Vagina (tissue), 2 donors: ENCODE measurements at regions not wholly inside any gene's neighbourhood (a gene's known extent, or its start where the extent isn't known, plus 50 kb on each side); places are given as distances from the start of the nearest gene placed in this dataset.
"Not testable (repeated sequence)": the region's sequence is repeated elsewhere in the genome, so short reads cannot be mapped to it uniquely, and the experiment has no call there.

Experiments used
- DNase-seq, 2 donors: peaks; one replicate each; pipeline ENCODE4 v3.0.0-alpha.2; 2017; ENCODE audit errors: extremely low spot score in 2 of 2
- H3K27ac ChIP-seq: fragments of 200-600 bp; sonication (generic); one replicate; pipeline ENCODE4 v1.5.1; 2019
- H3K27me3 ChIP-seq: fragments of 200-600 bp; sonication (generic); one replicate; pipeline ENCODE4 v1.5.1; 2019
- H3K36me3 ChIP-seq, 2 donors: fragments of 200-600 bp; sonication (generic); one replicate each; pipeline ENCODE4 v1.5.1; 2017 to 2019
- H3K4me1 ChIP-seq: fragments of 200-600 bp; sonication (generic); one replicate; pipeline ENCODE4 v1.5.1; 2019
- H3K4me3 ChIP-seq, 2 donors: fragments of 200-600 bp; sonication (generic); 1 replicate in 1 of 2; 2 replicates in 1 of 2; pipeline ENCODE4 v1.5.1; 2016 to 2019
- H3K9me3 ChIP-seq: fragments of 200-600 bp; sonication (generic); one replicate; pipeline ENCODE4 v1.5.1; 2019
- POLR2A ChIP-seq, 2 donors: fragments of 450-650 bp; IDR thresholded peaks; one replicate each; pipeline ENCODE4 v1.6.1; 2017; ENCODE audit warnings: antibody characterized with exemption in 2 of 2, mild to moderate bottlenecking in 2 of 2, moderate library complexity in 2 of 2
- POLR2AphosphoS5 ChIP-seq, 2 donors: sonication (generic); formaldehyde crosslinking; IDR thresholded peaks; one replicate each; pipeline ENCODE4 v1.9.0; 2017; ENCODE audit warnings: antibody characterized with exemption in 2 of 2, mild to moderate bottlenecking in 2 of 2, low read depth in 1 of 2; ENCODE audit not compliant: insufficient read depth in 1 of 2
- intact Hi-C: fragments of 100-400 bp; cut with DNase I; formaldehyde crosslinking; loops from one replicate; pipeline ENCODE4 v1.15.1; 2023
- TF ChIP-seq, protein P1 (sequence below), 3 experiments: fragments of 450-650 bp in 2 of 3; fragments of 200-600 bp in 1 of 3; sonication (generic) in 1 of 3; IDR thresholded peaks; one replicate each; pipeline ENCODE4 v1.5.1; 2017 to 2019; ENCODE audit warnings: antibody characterized with exemption in 3 of 3, mild to moderate bottlenecking in 2 of 3, moderate library complexity in 2 of 3

DNA sequence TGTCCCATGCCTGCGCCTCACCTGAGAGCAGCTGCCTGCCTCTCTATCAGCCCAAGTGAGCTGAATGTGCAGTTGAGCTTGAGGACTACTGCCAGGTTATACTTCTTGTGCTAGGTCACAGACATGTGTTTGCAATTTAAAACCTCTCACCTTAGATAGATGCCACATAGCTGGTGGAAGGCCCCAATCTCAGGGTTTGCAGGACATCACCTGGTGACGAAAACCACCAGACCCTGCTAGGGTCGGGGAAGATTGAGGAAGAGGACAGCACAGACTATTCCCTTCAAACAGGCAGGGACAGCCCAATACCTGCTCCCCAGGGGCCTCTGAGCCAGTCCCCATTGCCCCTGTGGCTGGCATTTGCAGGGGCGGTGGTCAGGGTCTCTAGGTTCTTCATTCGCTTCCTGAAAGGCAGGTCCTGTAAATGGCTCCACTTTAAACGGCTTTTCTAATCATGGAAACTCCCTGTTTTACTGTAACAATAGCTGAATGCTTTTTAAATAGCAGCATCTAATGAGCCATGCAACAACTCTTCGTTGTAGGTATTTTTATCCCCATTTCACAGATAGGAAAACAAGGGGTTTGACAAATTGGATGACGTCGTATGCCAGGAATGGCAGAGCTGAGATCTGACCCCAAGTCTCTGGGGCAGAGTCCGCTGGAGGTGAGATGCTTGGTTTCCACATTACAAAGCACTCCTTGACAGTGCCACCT, 80.1 kb downstream of the EMX2 start:
- intact Hi-C loops = no loop called here
- no peak for DNase-seq
- no peaks in the 10 kb centered on the region for H3K4me1 ChIP-seq
- no peaks in the 10 kb centered on the region for H3K27me3 ChIP-seq
- no peaks in the 10 kb centered on the region for H3K9me3 ChIP-seq
- H3K27ac ChIP-seq = no peak overlapping the region
- no peak overlapping the region for H3K4me3 ChIP-seq
- TF ChIP-seq POLR2AphosphoS5 (IDR thresholded peaks at IDR 0.05; ENCODE audit: insufficient read depth in 1 of 2, low read depth in 1 of 2) = no peak
- TF ChIP-seq, protein P1, sequence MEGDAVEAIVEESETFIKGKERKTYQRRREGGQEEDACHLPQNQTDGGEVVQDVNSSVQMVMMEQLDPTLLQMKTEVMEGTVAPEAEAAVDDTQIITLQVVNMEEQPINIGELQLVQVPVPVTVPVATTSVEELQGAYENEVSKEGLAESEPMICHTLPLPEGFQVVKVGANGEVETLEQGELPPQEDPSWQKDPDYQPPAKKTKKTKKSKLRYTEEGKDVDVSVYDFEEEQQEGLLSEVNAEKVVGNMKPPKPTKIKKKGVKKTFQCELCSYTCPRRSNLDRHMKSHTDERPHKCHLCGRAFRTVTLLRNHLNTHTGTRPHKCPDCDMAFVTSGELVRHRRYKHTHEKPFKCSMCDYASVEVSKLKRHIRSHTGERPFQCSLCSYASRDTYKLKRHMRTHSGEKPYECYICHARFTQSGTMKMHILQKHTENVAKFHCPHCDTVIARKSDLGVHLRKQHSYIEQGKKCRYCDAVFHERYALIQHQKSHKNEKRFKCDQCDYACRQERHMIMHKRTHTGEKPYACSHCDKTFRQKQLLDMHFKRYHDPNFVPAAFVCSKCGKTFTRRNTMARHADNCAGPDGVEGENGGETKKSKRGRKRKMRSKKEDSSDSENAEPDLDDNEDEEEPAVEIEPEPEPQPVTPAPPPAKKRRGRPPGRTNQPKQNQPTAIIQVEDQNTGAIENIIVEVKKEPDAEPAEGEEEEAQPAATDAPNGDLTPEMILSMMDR (IDR thresholded peaks at IDR 0.05) = no peak
- TF ChIP-seq POLR2A (IDR thresholded peaks at IDR 0.05) = no peak
- no peaks in the 10 kb centered on the region for H3K36me3 ChIP-seq

DNA sequence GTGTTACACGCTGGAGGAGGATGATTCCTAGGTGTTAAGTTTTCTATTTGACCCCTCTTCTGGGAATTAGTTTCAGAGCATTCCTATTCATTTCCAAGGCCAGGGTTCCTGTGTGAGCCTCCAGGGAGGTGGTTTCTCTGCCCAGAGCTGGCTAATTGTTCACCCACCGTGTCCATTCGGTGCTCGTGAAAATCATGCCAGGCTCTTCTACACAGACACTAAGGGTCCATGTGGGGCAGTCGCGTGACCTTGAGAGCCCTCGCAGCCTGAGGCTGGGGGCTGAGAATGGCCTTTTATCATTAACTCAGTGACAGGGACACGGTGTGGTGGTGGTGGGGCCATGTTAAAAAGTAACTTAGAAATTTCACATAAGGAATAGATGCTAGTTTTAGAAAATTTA, 83.7 kb downstream of the EMX2 start:
- intact Hi-C loops = no loop called here
- TF ChIP-seq POLR2AphosphoS5 (IDR thresholded peaks at IDR 0.05; ENCODE audit: insufficient read depth in 1 of 2, low read depth in 1 of 2) = no peak
- TF ChIP-seq, protein P1 (IDR thresholded peaks at IDR 0.05) = no peak
- no peak for TF ChIP-seq POLR2A (IDR thresholded peaks at IDR 0.05)
- peak in 1 of 2 donors; percentile 60 for DNase-seq

DNA sequence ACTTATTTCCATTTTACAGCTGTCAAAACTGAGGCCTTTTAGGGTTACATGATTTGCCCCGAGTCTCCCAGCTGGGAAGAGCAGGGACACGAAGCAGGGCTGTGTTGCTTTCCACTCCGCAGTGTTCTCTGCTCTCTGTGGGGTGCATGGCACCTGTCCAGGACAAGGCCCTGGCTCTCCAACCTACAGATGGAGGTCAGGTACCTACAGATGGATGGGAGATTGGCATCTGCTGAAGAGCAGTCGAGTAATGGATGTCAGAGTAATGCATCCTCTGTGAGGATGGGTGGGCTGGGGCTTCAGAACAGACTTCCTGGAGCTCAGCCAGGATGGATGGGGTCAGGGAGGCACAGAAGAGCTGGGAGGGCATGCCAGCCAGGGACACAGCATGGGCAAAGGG, 85.0 kb downstream of the EMX2 start:
- H3K36me3 ChIP-seq = no peaks in the 10 kb centered on the region
- no peaks in the 10 kb centered on the region for H3K9me3 ChIP-seq
- intact Hi-C loops = no loop called here
- no peaks in the 10 kb centered on the region for H3K4me1 ChIP-seq
- no peaks in the 10 kb centered on the region for H3K27me3 ChIP-seq
- TF ChIP-seq POLR2AphosphoS5 (IDR thresholded peaks at IDR 0.05; ENCODE audit: insufficient read depth in 1 of 2, low read depth in 1 of 2) (no peak), POLR2A (IDR thresholded peaks at IDR 0.05) (no peak)
- TF ChIP-seq, protein P1 (IDR thresholded peaks at IDR 0.05) = no peak
- no peak overlapping the region for H3K27ac ChIP-seq
- no peak overlapping the region for H3K4me3 ChIP-seq
- DNase-seq = peak in 1 of 2 donors; percentile 44

More for the DNA sequence above, 83.7 kb downstream of the EMX2 start:
- H3K9me3 ChIP-seq = no peaks in the 10 kb centered on the region
- H3K27ac ChIP-seq = no peak overlapping the region
- H3K36me3 ChIP-seq = no peaks in the 10 kb centered on the region
- H3K4me1 ChIP-seq = no peaks in the 10 kb centered on the region
- H3K27me3 ChIP-seq = no peaks in the 10 kb centered on the region
- no peak overlapping the region for H3K4me3 ChIP-seq

DNA sequence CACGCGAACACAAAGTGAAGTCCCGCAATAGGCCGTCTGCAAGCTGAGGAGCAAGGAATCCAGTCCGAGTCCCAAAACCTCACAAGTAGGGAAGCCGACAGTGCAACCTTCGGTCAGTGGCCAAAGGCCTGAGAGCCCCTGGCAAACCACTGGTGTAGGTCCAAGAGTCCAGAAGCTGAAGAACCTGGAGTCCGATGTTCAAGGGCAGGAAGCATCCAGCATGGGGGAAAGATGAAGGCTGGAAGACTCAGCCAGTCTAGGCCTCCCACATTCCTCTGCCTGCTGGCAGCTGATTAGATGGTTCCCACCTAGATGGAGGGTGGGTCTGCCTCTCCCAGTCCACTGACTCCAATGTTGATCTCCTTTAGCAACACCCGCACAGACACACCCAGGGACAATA, 87.2 kb downstream of the EMX2 start:
- peak in 1 of 2 donors; percentile 60 for DNase-seq
- H3K27ac ChIP-seq, H3K9me3 ChIP-seq, intact Hi-C loops, H3K27me3 ChIP-seq, H3K4me1 ChIP-seq, H3K4me3 ChIP-seq, H3K36me3 ChIP-seq: not testable (repeated sequence)

DNA sequence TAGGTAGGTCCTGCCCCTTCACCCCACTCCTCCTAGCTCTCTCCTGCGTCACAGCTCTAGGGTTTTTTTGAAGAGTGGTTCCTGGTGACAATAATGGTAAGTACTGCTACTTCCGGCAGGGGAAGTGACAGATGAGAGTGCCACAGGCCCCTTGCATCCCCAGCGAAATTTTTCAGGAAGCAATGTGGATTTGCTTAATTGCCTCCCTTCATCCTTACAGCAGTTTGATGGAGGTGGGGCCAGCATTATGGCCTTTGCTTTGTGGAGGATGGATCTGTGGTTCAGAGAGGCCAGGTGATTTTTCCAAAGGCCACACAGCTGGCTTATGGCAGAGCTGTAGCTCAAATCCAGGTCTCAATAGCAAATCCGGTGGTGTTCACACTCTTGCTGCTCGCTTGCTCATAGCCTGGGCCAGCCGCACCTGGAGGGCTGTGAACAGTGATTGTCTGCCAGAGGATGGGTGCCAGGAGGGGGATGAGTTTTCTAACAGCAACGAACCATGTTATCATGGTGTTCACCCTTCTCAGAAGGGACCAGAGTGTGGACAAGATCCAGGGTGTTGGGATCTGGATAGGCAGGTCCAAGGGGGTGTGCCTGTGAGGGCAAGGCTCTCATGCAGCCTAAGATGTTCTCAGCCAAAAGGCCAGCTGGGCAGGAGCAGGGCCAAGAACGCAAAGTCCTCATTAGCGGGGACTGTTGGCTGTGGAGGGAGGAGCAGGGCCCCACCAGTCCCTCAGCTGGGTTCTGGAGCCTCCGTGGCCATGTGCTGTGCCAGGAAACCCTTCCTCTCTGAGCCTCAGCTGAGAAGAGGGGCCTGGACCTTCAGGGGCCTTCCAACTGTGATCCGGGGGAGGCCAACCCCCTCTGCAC, 89.0 kb downstream of the EMX2 start:
- TF ChIP-seq POLR2A (IDR thresholded peaks at IDR 0.05) = no peak
- TF ChIP-seq, protein P1 (IDR thresholded peaks at IDR 0.05) = no peak
- TF ChIP-seq POLR2AphosphoS5 (IDR thresholded peaks at IDR 0.05; ENCODE audit: insufficient read depth in 1 of 2, low read depth in 1 of 2) = no peak
- H3K27me3 ChIP-seq = no peaks in the 10 kb centered on the region
- no peaks in the 10 kb centered on the region for H3K36me3 ChIP-seq
- intact Hi-C loops = no loop called here
- no peak overlapping the region for H3K27ac ChIP-seq
- H3K4me3 ChIP-seq = no peak overlapping the region
- DNase-seq = peak in 1 of 2 donors; percentile 75
- peaks cover 5% of the 10 kb centered on the region for H3K4me1 ChIP-seq
- H3K9me3 ChIP-seq = no peaks in the 10 kb centered on the region
